K562 (cell line): ENCODE measurements at regions not wholly inside any gene's neighbourhood (a gene's known extent, or its start where the extent isn't known, plus 50 kb on each side); places are given as distances from the start of the nearest gene placed in this dataset.
A peak's percentile ranks its signal among the peaks of the same experiment; 100 is the strongest.

ENCODE experiments used
- ATAC-seq: fragments of 200-7000 bp; cut with Tn5 transposase; 3 replicates; pipeline ENCODE4 v1.9.1; 2020; ENCODE audit warnings: moderate library complexity
- BruUV-seq: library from RNA; stranded (reverse); fragments of 400-500 nt; replicated peaks from 2 replicates; lab custom pipeline; 2021; lab: Mats Ljungman, UMichigan
- CTCF ChIA-PET: fragments of 300-600 bp; formaldehyde crosslinking; extraction: SDS; loops from one replicate; lab custom pipeline; 2021; ENCODE audit warnings: low intra/inter-chr PET ratio; lab: Yijun Ruan, JAX
- POLR2A ChIA-PET: fragments of 300-600, 350-650 bp; sonication (Branson Sonifier 250); formaldehyde crosslinking; extraction: SDS; loops from one replicate; lab custom pipeline; 2021; ENCODE audit warnings: antibody characterized with exemption, inconsistent platforms; lab: Yijun Ruan, JAX
- DNase-seq, 4 experiments: peaks; one replicate each; pipeline versions ENCODE4 v3.0.0 to v3.0.0-alpha.2; 2011 to 2018; ENCODE audit warnings: low spot score in 3 of 4, mixed read lengths in 3 of 4; ENCODE audit errors: extremely low read depth in 1 of 4
- FAIRE-seq: peaks from 2 replicates; lab custom pipeline; 2011; peaks lifted over from hg19 to GRCh38; lab: Jason Lieb, UNC
- H2AFZ ChIP-seq: 2 replicates; pipeline ENCODE4 v1.6.0; 2011; ENCODE audit warnings: low read depth, low read length, control low read depth, inconsistent platforms
- H3K27ac ChIP-seq: fragments of 200-600 bp; 3 replicates; pipeline ENCODE4 v1.8.0; 2011; ENCODE audit warnings: low read depth, mild to moderate bottlenecking, control low read depth, inconsistent platforms, low read length, moderate library complexity, mixed read lengths; ENCODE audit errors: extremely low read depth
- H3K27me3 ChIP-seq, 2 experiments: fragments of 300-600 bp in 1 of 2; 2 replicates in 1 of 2; 3 replicates in 1 of 2; pipeline versions ENCODE4 v1.6.0 to v1.8.0; 2011; ENCODE audit warnings: inconsistent platforms in 2 of 2, low read length in 2 of 2, mild to moderate bottlenecking in 1 of 2, mixed read lengths in 1 of 2, moderate library complexity in 1 of 2; ENCODE audit not compliant: control insufficient read depth in 2 of 2, insufficient read depth in 2 of 2
- H3K36me3 ChIP-seq: fragments of 300-600 bp; 3 replicates; pipeline ENCODE4 v1.8.0; 2011; ENCODE audit warnings: mild to moderate bottlenecking, low read length, inconsistent platforms; ENCODE audit not compliant: control insufficient read depth, insufficient read depth
- H3K4me1 ChIP-seq, 2 experiments: fragments of 200-600 bp in 1 of 2; replicated peaks in 1 of 2; 2 replicates in 1 of 2; 3 replicates in 1 of 2; pipeline versions ENCODE4 v1.5.1 to v1.8.0; 2011; ENCODE audit warnings: inconsistent platforms in 2 of 2, low read length in 2 of 2, mild to moderate bottlenecking in 1 of 2, mixed read lengths in 1 of 2, moderate library complexity in 1 of 2; ENCODE audit not compliant: control insufficient read depth in 2 of 2, insufficient read depth in 2 of 2
- H3K4me2 ChIP-seq: 2 replicates; pipeline ENCODE4 v1.6.1; 2011; ENCODE audit warnings: low read length, control low read depth, inconsistent platforms, mixed read lengths; ENCODE audit not compliant: insufficient read depth
- H3K4me3 ChIP-seq: fragments of 200-600 bp; sonication (generic), shearing (Covaris generic); 2 replicates; pipeline ENCODE4 v1.5.1; 2016; ENCODE audit warnings: control low read depth, inconsistent platforms
- H3K79me2 ChIP-seq: fragments of 200-600 bp; 3 replicates; pipeline ENCODE4 v1.8.0; 2011; ENCODE audit warnings: low read length, inconsistent platforms; ENCODE audit not compliant: control insufficient read depth, insufficient read depth
- H3K9ac ChIP-seq, 2 experiments: 2 replicates each; pipeline versions ENCODE4 v1.6.0 to v1.6.1; 2011; ENCODE audit warnings: low read depth in 2 of 2, low read length in 2 of 2, control low read depth in 1 of 2, inconsistent platforms in 1 of 2, mild to moderate bottlenecking in 1 of 2, mixed read lengths in 1 of 2; ENCODE audit not compliant: insufficient read depth in 1 of 2
- H3K9me1 ChIP-seq: one replicate; pipeline ENCODE4 v1.6.0; 2011; ENCODE audit warnings: inconsistent platforms, mild to moderate bottlenecking, low read length, moderate library complexity; ENCODE audit not compliant: control insufficient read depth, insufficient read depth
- H3K9me3 ChIP-seq: replicated peaks from 2 replicates; pipeline ENCODE4 v1.5.1; 2011; ENCODE audit warnings: low read depth, low read length, inconsistent platforms; ENCODE audit not compliant: control insufficient read depth, insufficient read depth
- H4K20me1 ChIP-seq: replicated peaks from 2 replicates; pipeline ENCODE4 v1.6.1; 2011; ENCODE audit warnings: low read length, inconsistent platforms, mixed read lengths; ENCODE audit not compliant: control insufficient read depth, insufficient read depth
- CBFB ChIP-seq: sonication (generic); formaldehyde crosslinking; IDR thresholded peaks from 2 replicates; pipeline ENCODE4 v1.4.0; 2020; ENCODE audit warnings: mild to moderate bottlenecking, missing genetic modification reagents
- CEBPG ChIP-seq, 3 experiments: fragments of 200-800 bp in 1 of 3; sonication (Bioruptor generic) in 1 of 3; sonication (generic) in 1 of 3; formaldehyde crosslinking in 1 of 3; IDR thresholded peaks in 2 of 3; conservative IDR thresholded peaks in 1 of 3; 2 replicates each; pipeline versions ENCODE4 v1.6.1 to v1.8.0; 2016 to 2022; ENCODE audit warnings: missing compliant biosample characterization in 2 of 3, missing genetic modification characterization in 2 of 3, mild to moderate bottlenecking in 1 of 3, missing genetic modification reagents in 1 of 3
- GMEB1 ChIP-seq: fragments of 250-450 bp; sonication (Bioruptor Pico); IDR thresholded peaks from 2 replicates; pipeline ENCODE4 v1.4.0; 2020; ENCODE audit warnings: mild to moderate bottlenecking
- IRF2 ChIP-seq: sonication (generic); formaldehyde crosslinking; IDR thresholded peaks from 2 replicates; pipeline ENCODE4 v1.8.1; 2022; ENCODE audit warnings: mild to moderate bottlenecking, missing genetic modification reagents
- TEAD1 ChIP-seq, 2 experiments: fragments of 450-650 bp in 1 of 2; sonication (generic) in 1 of 2; formaldehyde crosslinking; IDR thresholded peaks; 2 replicates each; pipeline versions ENCODE4 v1.4.0 to v1.8.0; 2020 to 2022; ENCODE audit warnings: mild to moderate bottlenecking in 2 of 2, missing genetic modification reagents in 1 of 2
- YBX1 ChIP-seq: fragments of 450-650 bp; IDR thresholded peaks from 2 replicates; pipeline ENCODE4 v1.7.1; 2016; ENCODE audit warnings: mild to moderate bottlenecking
- ZBTB40 ChIP-seq, 2 experiments: fragments of 450-650 bp in 1 of 2; sonication (generic) in 1 of 2; formaldehyde crosslinking in 1 of 2; IDR thresholded peaks; 2 replicates each; pipeline versions ENCODE4 v1.7.1 to v1.9.0; 2016 to 2022; ENCODE audit warnings: inconsistent platforms in 1 of 2, mild to moderate bottlenecking in 1 of 2, missing genetic modification reagents in 1 of 2
- ZNF124 ChIP-seq: sonication (generic); formaldehyde crosslinking; IDR thresholded peaks from 2 replicates; pipeline ENCODE4 v1.8.1; 2022; ENCODE audit warnings: missing genetic modification reagents
- ZNF175 ChIP-seq: fragments of 200-800 bp; sonication (Bioruptor generic); IDR thresholded peaks from 2 replicates; pipeline ENCODE4 v1.6.1; 2016; ENCODE audit warnings: low read depth, mild to moderate bottlenecking, missing genetic modification characterization, missing compliant biosample characterization
- WGBS: fragments of 100-300 bp; shearing (Covaris generic); methylation state at CpG from one replicate; pipeline ENCODE4 v1.1.6; 2016; ENCODE audit warnings: low coverage, mixed read lengths; ENCODE audit not compliant: insufficient coverage; ENCODE audit errors: missing lambda C conversion rate; 5-methylcytosine and 5-hydroxymethylcytosine counted together
- in situ Hi-C: fragments of 300-500 bp; cut with MboI; formaldehyde crosslinking; loops from 4 replicates; pipeline ENCODE4 v1.15.0; 2018; ENCODE audit warnings: inconsistent platforms, mixed read lengths
- intact Hi-C: fragments of 100-400 bp; cut with micrococcal nuclease; formaldehyde crosslinking; loops from 2 replicates; pipeline ENCODE4 v1.14.2; 2022

- Histone ChIP-seq H3K9me1 (no peaks in the 10 kb centered on the region), H3K9ac (peak overlapping the region in 1 of 2 experiments; percentile 31; a peak in 1 of 4 replicates), H4K20me1 (0 out of 2 replicates have a peak, but pooled peaks cover 9% of the 10 kb centered on the region), H3K27ac (no peak overlapping the region), H3K9me3 (no peaks in the 10 kb centered on the region), H3K27me3 (peaks cover 57 to 60% of the 10 kb centered on the region in 2 experiments), H3K79me2 (no peaks in the 10 kb centered on the region), H3K4me1 (no peaks in the 10 kb centered on the region), H3K4me3 (no peak overlapping the region), H2AFZ (no peak overlapping the region), H3K4me2 (no peak overlapping the region), H3K36me3 (no peaks in the 10 kb centered on the region)
- no TSS peak for BruUV-seq
- no peak for DNase-seq
- ATAC-seq = peak; percentile 11
- under 1% methylated on average over 7 of the region's 7 CpGs for WGBS
- no peak for FAIRE-seq
- POLR2A ChIA-PET = interaction anchor here (0.6 to 12.4 kb wide), 10 partner anchors 13 to 1607 kb away, joined by 3 to 193 read pairs (median 3); no protein-coding TSS in a partner anchor
- in situ Hi-C loops = no loop called here
- intact Hi-C loops = no loop called here
- CTCF ChIA-PET = interaction anchor here (1.2 kb wide), 1 partner anchor 24 kb away, joined by 4 read pairs; no protein-coding TSS in a partner anchor
- peak; percentile 80; the same call in 1 of the 2 replicates for TF ChIP-seq IRF2 (CRISPR knock-in tag)
- no peak for TF ChIP-seq ZBTB40 (IDR thresholded peaks at IDR 0.05)
- no peak for TF ChIP-seq ZBTB40 (CRISPR knock-in tag; IDR thresholded peaks at IDR 0.05)
- peak; percentile 15; the same call in 1 of the 2 replicates for TF ChIP-seq GMEB1 (CRISPR knock-in tag)
- TF ChIP-seq YBX1 = no peak
- TF ChIP-seq ZNF124 (CRISPR knock-in tag) = 0 out of 2 replicates have a peak, but pooled peaks have one; percentile 20
- TF ChIP-seq TEAD1 (CRISPR knock-in tag; IDR thresholded peaks at IDR 0.05) = peak in 1 of 2 experiments; percentile 1; a peak in 1 of 4 replicates
- TF ChIP-seq CBFB (CRISPR knock-in tag) = no peak
- TF ChIP-seq CEBPG (CRISPR knock-in tag; IDR thresholded peaks at IDR 0.05) = peak; percentile 3; the same call in 1 of the 2 replicates
- no peak for TF ChIP-seq CEBPG (tag; conservative IDR thresholded peaks at IDR 0.05 in 1 of 2, IDR thresholded peaks at IDR 0.05 in 1 of 2)
- no peak for TF ChIP-seq ZNF175 (CRISPR knock-in tag)
These were observed 62.2 kb upstream of the VPREB1 start for GRCh38 chr22:22182218-22182989.
